ENCODE measurements at regions not wholly inside any gene's neighbourhood (a gene's known extent, or its start where the extent isn't known, plus 50 kb on each side); places are given as distances from the start of the nearest gene placed in this dataset.

DNA sequence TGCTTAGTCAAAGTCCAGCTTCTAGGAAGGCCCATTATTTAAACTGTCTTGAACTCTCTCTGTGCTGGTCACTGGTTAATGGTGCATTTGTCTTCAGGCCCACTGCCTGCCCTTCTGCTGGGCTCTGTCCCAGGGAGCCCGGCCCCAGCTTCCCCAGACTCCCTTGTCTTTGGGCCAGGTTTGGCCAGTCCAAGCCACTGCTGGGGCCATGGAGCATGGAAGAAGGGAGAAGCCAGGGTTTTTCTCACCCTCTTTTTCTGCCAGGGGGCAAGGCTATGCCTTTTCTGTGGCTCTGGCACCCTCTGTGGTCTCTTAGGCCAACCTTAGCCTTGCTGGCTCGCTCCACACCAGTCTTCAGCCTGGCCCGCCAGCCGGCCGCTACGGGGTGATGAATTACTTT, 390.0 kb upstream of the SULF2 start:
- in situ Hi-C loops (cut with MboI; ENCODE audit: low pct_unique_long_range_greater_than_20kb, low sequenced_read_pairs, unreplicated experiment) = no loop called here
- TF ChIP-seq CTCF (IDR thresholded peaks at IDR 0.05; ENCODE audit: extremely low read depth, insufficient read depth, missing control alignments) = no peak
- no peak for DNase-seq (ENCODE audit: low spot score)

- no peak for DNase-seq (ENCODE audit: low spot score)
- in situ Hi-C loops (cut with MboI; ENCODE audit: low pct_unique_long_range_greater_than_20kb, low sequenced_read_pairs, unreplicated experiment) = no loop called here
- no peak for TF ChIP-seq CTCF (IDR thresholded peaks at IDR 0.05; ENCODE audit: extremely low read depth, insufficient read depth, missing control alignments)
These were observed 387.0 kb upstream of the SULF2 start for GRCh38 chr20:48172357-48172702.

DNA sequence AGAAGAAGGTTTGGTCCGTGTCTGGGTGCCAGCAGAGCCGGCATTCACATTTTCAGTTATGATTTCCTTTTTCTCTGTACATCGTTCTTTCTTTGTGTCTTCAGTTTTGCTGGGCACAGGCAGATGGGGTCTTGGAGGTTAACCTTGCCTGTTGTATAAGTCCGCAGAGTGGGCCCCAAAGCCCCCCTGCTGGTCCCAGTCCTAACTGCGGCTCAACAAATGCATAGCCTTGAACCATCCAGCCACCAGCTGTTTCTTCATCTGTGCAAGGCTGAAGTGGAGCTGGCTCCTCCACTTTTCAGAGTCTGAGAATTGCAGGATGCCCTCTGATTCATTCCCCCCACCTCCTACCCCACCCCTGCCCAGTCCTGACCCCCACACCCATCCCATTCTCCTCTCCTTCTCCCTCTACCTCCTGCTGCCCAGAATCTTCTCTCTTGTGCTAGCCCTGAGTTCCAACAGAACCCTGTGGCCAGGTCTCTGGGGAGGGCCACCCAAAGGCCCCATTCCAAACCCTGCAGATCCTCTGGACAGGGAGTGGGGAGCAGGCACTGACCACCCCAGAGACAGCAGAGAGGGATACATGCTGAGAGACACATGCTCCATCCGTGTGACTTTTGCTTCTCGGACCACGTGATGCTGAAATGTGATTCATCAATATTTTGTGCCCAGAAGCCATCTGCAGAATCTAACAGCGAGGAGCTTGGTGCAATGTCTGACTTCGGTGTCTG, 386.5 kb upstream of the SULF2 start:
- DNase-seq (ENCODE audit: low spot score) = no peak
- no peak for TF ChIP-seq CTCF (IDR thresholded peaks at IDR 0.05; ENCODE audit: extremely low read depth, insufficient read depth, missing control alignments)
- in situ Hi-C loops (cut with MboI; ENCODE audit: low pct_unique_long_range_greater_than_20kb, low sequenced_read_pairs, unreplicated experiment) = no loop called here

GRCh38 chr20:48171071-48171470, 385.8 kb upstream of the SULF2 start:
- in situ Hi-C loops (cut with MboI; ENCODE audit: low pct_unique_long_range_greater_than_20kb, low sequenced_read_pairs, unreplicated experiment) = no loop called here
- no peak for DNase-seq (ENCODE audit: low spot score)
- no peak for TF ChIP-seq CTCF (IDR thresholded peaks at IDR 0.05; ENCODE audit: extremely low read depth, insufficient read depth, missing control alignments)

- no peak for DNase-seq (ENCODE audit: low spot score)
- no peak for TF ChIP-seq CTCF (IDR thresholded peaks at IDR 0.05; ENCODE audit: extremely low read depth, insufficient read depth, missing control alignments)
- in situ Hi-C loops (cut with MboI; ENCODE audit: low pct_unique_long_range_greater_than_20kb, low sequenced_read_pairs, unreplicated experiment) = no loop called here
These were observed 385.3 kb upstream of the SULF2 start for GRCh38 chr20:48170625-48171024.

DNA sequence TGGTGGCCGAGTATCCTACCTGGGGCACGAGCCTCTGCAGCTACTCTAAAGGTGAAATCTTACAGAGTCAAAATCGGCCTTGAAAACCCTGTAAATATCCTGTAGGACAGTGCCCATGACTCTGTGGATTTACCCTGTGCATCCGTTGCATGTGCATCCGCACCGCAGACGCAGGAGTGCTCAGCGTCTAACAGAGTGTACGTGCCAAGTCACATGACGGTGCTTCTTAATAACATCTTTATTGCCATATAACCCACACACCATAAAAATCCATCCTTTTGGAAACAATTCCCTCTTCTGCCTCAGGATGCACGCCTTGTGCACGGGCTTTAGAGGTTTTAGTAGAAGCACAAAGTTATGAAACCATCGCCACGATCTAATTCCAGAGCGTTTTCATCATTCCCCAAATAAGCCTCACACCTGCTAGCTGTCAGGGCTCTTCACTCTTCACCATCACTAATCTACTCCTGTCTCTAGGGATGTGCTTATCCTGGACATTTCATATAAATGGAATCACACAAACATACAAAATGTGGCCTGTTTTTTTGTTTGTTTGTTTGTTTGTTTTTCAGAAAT, 384.5 kb upstream of the SULF2 start:
- no peak for TF ChIP-seq CTCF (IDR thresholded peaks at IDR 0.05; ENCODE audit: extremely low read depth, insufficient read depth, missing control alignments)
- no peak for DNase-seq (ENCODE audit: low spot score)
- in situ Hi-C loops (cut with MboI; ENCODE audit: low pct_unique_long_range_greater_than_20kb, low sequenced_read_pairs, unreplicated experiment) = no loop called here
